ENCODE measurements at regions not wholly inside any gene's neighbourhood (a gene's known extent, or its start where the extent isn't known, plus 50 kb on each side); places are given as distances from the start of the nearest gene placed in this dataset.

GRCh38 chr13:37360556-37360955, 238.0 kb downstream of the POSTN start:
- TF ChIP-seq YY1 (IDR thresholded peaks at IDR 0.05; ENCODE audit: insufficient read depth, insufficient read length) (no peak), ZNF274 (IDR thresholded peaks at IDR 0.05; ENCODE audit: low read depth, low read length) (no peak), SUZ12 (IDR thresholded peaks at IDR 0.05; ENCODE audit: extremely low read depth, insufficient read depth, insufficient read length) (no peak)

Data from NT2/D1 (cell line).